ENCODE measurements at regions not wholly inside any gene's neighbourhood (a gene's known extent, or its start where the extent isn't known, plus 50 kb on each side); places are given as distances from the start of the nearest gene placed in this dataset.

- Histone ChIP-seq H3K36me3 (ENCODE audit: control insufficient read depth in 2 of 3, insufficient read depth in 3 of 3, low read length in 3 of 3) (no peaks in the 10 kb centered on the region), H3K4me3 (ENCODE audit: low read length in 3 of 3) (no peak overlapping the region), H3K9ac (ENCODE audit: low read length in 3 of 3) (no peak overlapping the region), H3K4me1 (ENCODE audit: control insufficient read depth in 2 of 3, insufficient read depth in 2 of 3, low read depth in 1 of 3, low read length in 3 of 3) (no peaks in the 10 kb centered on the region), H3K27me3 (ENCODE audit: control insufficient read depth, insufficient read depth, low read length) (no peaks in the 10 kb centered on the region), H3K27ac (ENCODE audit: low read depth in 2 of 2, low read length in 2 of 2) (no peak overlapping the region), H3K9me3 (ENCODE audit: control insufficient read depth in 2 of 3, insufficient read depth in 1 of 3, low read length in 3 of 3) (no peaks in the 10 kb centered on the region)
- intact Hi-C loops (cut with DNase I): no loop called here
- FAIRE-seq (no peak), DNase-seq (peak in 1 of 5 donors; percentile 47)
- TF ChIP-seq, protein P1, sequence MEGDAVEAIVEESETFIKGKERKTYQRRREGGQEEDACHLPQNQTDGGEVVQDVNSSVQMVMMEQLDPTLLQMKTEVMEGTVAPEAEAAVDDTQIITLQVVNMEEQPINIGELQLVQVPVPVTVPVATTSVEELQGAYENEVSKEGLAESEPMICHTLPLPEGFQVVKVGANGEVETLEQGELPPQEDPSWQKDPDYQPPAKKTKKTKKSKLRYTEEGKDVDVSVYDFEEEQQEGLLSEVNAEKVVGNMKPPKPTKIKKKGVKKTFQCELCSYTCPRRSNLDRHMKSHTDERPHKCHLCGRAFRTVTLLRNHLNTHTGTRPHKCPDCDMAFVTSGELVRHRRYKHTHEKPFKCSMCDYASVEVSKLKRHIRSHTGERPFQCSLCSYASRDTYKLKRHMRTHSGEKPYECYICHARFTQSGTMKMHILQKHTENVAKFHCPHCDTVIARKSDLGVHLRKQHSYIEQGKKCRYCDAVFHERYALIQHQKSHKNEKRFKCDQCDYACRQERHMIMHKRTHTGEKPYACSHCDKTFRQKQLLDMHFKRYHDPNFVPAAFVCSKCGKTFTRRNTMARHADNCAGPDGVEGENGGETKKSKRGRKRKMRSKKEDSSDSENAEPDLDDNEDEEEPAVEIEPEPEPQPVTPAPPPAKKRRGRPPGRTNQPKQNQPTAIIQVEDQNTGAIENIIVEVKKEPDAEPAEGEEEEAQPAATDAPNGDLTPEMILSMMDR (IDR thresholded peaks at IDR 0.05; ENCODE audit: borderline replicate concordance, extremely low read depth, insufficient read depth): no peak
Measured at GRCh38 chr18:40662898-40663437, 1292.1 kb upstream of the PIK3C3 start.

- intact Hi-C loops (cut with DNase I): no loop called here
- Histone ChIP-seq H3K9me3 (ENCODE audit: control insufficient read depth in 2 of 3, insufficient read depth in 1 of 3, low read length in 3 of 3) (no peaks in the 10 kb centered on the region), H3K36me3 (ENCODE audit: control insufficient read depth in 2 of 3, insufficient read depth in 3 of 3, low read length in 3 of 3) (no peaks in the 10 kb centered on the region), H3K27ac (ENCODE audit: low read depth in 2 of 2, low read length in 2 of 2) (no peak overlapping the region), H3K27me3 (ENCODE audit: control insufficient read depth, insufficient read depth, low read length) (no peaks in the 10 kb centered on the region), H3K9ac (ENCODE audit: low read length in 3 of 3) (no peak overlapping the region), H3K4me1 (ENCODE audit: control insufficient read depth in 2 of 3, insufficient read depth in 2 of 3, low read depth in 1 of 3, low read length in 3 of 3) (no peaks in the 10 kb centered on the region), H3K4me3 (ENCODE audit: low read length in 3 of 3) (no peak overlapping the region)
- TF ChIP-seq, protein P1 (IDR thresholded peaks at IDR 0.05; ENCODE audit: borderline replicate concordance, extremely low read depth, insufficient read depth): no peak
- DNase-seq: no peak
- no peak for FAIRE-seq
Measured at GRCh38 chr18:40653682-40654081, 1301.4 kb upstream of the PIK3C3 start.

DNA sequence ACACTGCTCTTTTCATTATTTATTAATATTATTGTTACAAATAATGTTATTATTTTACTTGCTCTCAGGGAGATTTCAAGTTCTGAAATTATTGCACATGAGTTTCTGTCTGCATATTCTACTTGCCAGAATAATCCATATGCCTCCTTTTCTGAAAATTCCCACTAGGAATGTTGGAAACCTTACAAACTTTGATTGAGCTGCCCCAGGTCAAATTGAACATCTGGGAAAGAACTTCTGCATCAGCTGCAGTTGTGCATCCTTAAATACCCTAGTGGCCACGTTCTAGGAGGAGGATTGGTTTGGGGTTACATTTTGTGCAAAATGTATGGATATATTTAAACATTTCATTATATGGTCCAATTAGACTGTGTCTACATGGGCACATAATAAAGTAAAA lies 1302.7 kb upstream of the PIK3C3 start:
- FAIRE-seq (no peak), DNase-seq (no peak)
- intact Hi-C loops (cut with DNase I): no loop called here
- no peaks in the 10 kb centered on the region for H3K4me1 ChIP-seq (ENCODE audit: control insufficient read depth in 2 of 3, insufficient read depth in 2 of 3, low read depth in 1 of 3, low read length in 3 of 3)
- no peak overlapping the region for H3K27ac ChIP-seq (ENCODE audit: low read depth in 2 of 2, low read length in 2 of 2)
- H3K27me3 ChIP-seq (ENCODE audit: control insufficient read depth, insufficient read depth, low read length): no peaks in the 10 kb centered on the region
- no peak overlapping the region for H3K9ac ChIP-seq (ENCODE audit: low read length in 3 of 3)
- TF ChIP-seq, protein P1 (IDR thresholded peaks at IDR 0.05; ENCODE audit: borderline replicate concordance, extremely low read depth, insufficient read depth): no peak
- H3K36me3 ChIP-seq (ENCODE audit: control insufficient read depth in 2 of 3, insufficient read depth in 3 of 3, low read length in 3 of 3): no peaks in the 10 kb centered on the region
- no peaks in the 10 kb centered on the region for H3K9me3 ChIP-seq (ENCODE audit: control insufficient read depth in 2 of 3, insufficient read depth in 1 of 3, low read length in 3 of 3)
- no peak overlapping the region for H3K4me3 ChIP-seq (ENCODE audit: low read length in 3 of 3)

DNA sequence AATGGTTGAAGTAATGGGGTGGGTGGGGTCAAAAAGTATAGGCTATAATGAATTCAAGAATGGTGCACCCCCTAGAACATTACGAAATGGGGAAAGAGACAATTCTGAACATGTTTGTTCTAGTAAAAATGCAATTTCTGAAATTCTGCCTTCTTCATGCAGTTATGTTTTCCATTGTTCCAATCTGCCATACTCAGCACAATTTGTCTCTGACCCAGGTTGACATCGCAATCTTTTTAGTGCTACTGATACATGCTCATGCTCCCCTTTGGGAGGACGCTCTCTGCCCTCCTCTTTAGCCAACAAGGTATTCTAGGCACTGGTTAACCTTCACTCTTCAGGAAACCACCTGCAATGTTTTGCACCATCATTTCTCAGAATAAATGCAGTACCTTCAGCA lies 1303.9 kb upstream of the PIK3C3 start:
- Histone ChIP-seq H3K36me3 (ENCODE audit: control insufficient read depth in 2 of 3, insufficient read depth in 3 of 3, low read length in 3 of 3) (no peaks in the 10 kb centered on the region), H3K4me3 (ENCODE audit: low read length in 3 of 3) (no peak overlapping the region), H3K4me1 (ENCODE audit: control insufficient read depth in 2 of 3, insufficient read depth in 2 of 3, low read depth in 1 of 3, low read length in 3 of 3) (no peaks in the 10 kb centered on the region), H3K9me3 (ENCODE audit: control insufficient read depth in 2 of 3, insufficient read depth in 1 of 3, low read length in 3 of 3) (no peaks in the 10 kb centered on the region), H3K9ac (ENCODE audit: low read length in 3 of 3) (no peak overlapping the region), H3K27ac (ENCODE audit: low read depth in 2 of 2, low read length in 2 of 2) (no peak overlapping the region), H3K27me3 (ENCODE audit: control insufficient read depth, insufficient read depth, low read length) (no peaks in the 10 kb centered on the region)
- FAIRE-seq (no peak), DNase-seq (no peak)
- intact Hi-C loops (cut with DNase I): no loop called here
- TF ChIP-seq, protein P1 (IDR thresholded peaks at IDR 0.05; ENCODE audit: borderline replicate concordance, extremely low read depth, insufficient read depth): no peak
